ENCODE measurements at regions not wholly inside any gene's neighbourhood (a gene's known extent, or its start where the extent isn't known, plus 50 kb on each side); places are given as distances from the start of the nearest gene placed in this dataset.

GRCh38 chr15:59828861-59829260 is 139.7 kb upstream of the BNIP2 start:
- TF ChIP-seq, protein P1, sequence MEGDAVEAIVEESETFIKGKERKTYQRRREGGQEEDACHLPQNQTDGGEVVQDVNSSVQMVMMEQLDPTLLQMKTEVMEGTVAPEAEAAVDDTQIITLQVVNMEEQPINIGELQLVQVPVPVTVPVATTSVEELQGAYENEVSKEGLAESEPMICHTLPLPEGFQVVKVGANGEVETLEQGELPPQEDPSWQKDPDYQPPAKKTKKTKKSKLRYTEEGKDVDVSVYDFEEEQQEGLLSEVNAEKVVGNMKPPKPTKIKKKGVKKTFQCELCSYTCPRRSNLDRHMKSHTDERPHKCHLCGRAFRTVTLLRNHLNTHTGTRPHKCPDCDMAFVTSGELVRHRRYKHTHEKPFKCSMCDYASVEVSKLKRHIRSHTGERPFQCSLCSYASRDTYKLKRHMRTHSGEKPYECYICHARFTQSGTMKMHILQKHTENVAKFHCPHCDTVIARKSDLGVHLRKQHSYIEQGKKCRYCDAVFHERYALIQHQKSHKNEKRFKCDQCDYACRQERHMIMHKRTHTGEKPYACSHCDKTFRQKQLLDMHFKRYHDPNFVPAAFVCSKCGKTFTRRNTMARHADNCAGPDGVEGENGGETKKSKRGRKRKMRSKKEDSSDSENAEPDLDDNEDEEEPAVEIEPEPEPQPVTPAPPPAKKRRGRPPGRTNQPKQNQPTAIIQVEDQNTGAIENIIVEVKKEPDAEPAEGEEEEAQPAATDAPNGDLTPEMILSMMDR (IDR thresholded peaks at IDR 0.05): no peak
- no peak for TF ChIP-seq POLR2A (IDR thresholded peaks at IDR 0.05)

Measured in adrenal gland (tissue), 5 donors.